WTC11 (cell line): ENCODE measurements at regions not wholly inside any gene's neighbourhood (a gene's known extent, or its start where the extent isn't known, plus 50 kb on each side); places are given as distances from the start of the nearest gene placed in this dataset.

Source experiments
- ATAC-seq: fragments of 200-7000 bp; cut with Tn5 transposase; 2 replicates; pipeline ENCODE4 v1.10.0; 2021; ENCODE audit warnings: mild to moderate bottlenecking, moderate library complexity
- CTCF ChIA-PET: fragments of 300-600 bp; sonication (Branson Sonifier 250); formaldehyde crosslinking; loops from one replicate; lab custom pipeline; 2021; ENCODE audit warnings: antibody characterized with exemption; lab: Charles Lee
- POLR2A ChIA-PET: fragments of 350-600 bp; sonication (Branson Sonifier 250); formaldehyde crosslinking; loops from one replicate; lab custom pipeline; 2021; ENCODE audit warnings: antibody characterized with exemption; lab: Charles Lee
- DNase-seq: peaks from one replicate; pipeline ENCODE4 v3.0.0; 2021; ENCODE audit warnings: low spot score
- H3K27ac Mint-ChIP-seq: 2 replicates; pipeline ENCODE4 v1.8.0; 2021; ENCODE audit warnings: mixed read lengths
- H3K27me3 Mint-ChIP-seq: 2 replicates; pipeline ENCODE4 v1.8.0; 2021; ENCODE audit warnings: low read depth, mild to moderate bottlenecking, moderate library complexity, mixed read lengths
- H3K36me3 Mint-ChIP-seq: 2 replicates; pipeline ENCODE4 v1.8.0; 2021; ENCODE audit warnings: mixed read lengths
- H3K4me1 Mint-ChIP-seq: 2 replicates; pipeline ENCODE4 v1.8.0; 2022; ENCODE audit warnings: mixed read lengths
- H3K4me3 Mint-ChIP-seq: 2 replicates; pipeline ENCODE4 v1.8.0; 2021; ENCODE audit warnings: mild to moderate bottlenecking, moderate library complexity, mixed read lengths
- H3K9me3 Mint-ChIP-seq: 2 replicates; pipeline ENCODE4 v1.8.0; 2021; ENCODE audit warnings: mixed read lengths
- CBFB ChIP-seq: sonication (generic); formaldehyde crosslinking; IDR thresholded peaks from 2 replicates; pipeline ENCODE4 v1.8.1; 2022; ENCODE audit warnings: mild to moderate bottlenecking, low read depth, missing genetic modification reagents
- FOXK1 ChIP-seq: sonication (generic); formaldehyde crosslinking; IDR thresholded peaks from 2 replicates; pipeline ENCODE4 v1.8.0; 2022; ENCODE audit warnings: mild to moderate bottlenecking, moderate library complexity, missing genetic modification reagents
- IRF2 ChIP-seq: sonication (generic); formaldehyde crosslinking; IDR thresholded peaks from 2 replicates; pipeline ENCODE4 v1.8.0; 2022; ENCODE audit warnings: low read depth, missing genetic modification reagents, borderline replicate concordance
- JAZF1 ChIP-seq: fragments of 250-450 bp; sonication (Bioruptor Pico); IDR thresholded peaks from 2 replicates; pipeline ENCODE4 v1.9.0; 2021; ENCODE audit warnings: moderate library complexity, mild to moderate bottlenecking, inconsistent platforms
- TP53 ChIP-seq: sonication (generic); formaldehyde crosslinking; IDR thresholded peaks from 2 replicates; pipeline ENCODE4 v1.8.1; 2023; ENCODE audit warnings: mild to moderate bottlenecking, missing genetic modification reagents
- ZNF121 ChIP-seq: sonication (generic); formaldehyde crosslinking; IDR thresholded peaks from 2 replicates; pipeline ENCODE4 v1.8.0; 2023; ENCODE audit warnings: missing genetic modification reagents
- ZNF317 ChIP-seq: sonication (generic); formaldehyde crosslinking; IDR thresholded peaks from 2 replicates; pipeline ENCODE4 v1.8.1; 2023; ENCODE audit warnings: low read depth, mild to moderate bottlenecking, moderate library complexity, missing genetic modification reagents, borderline replicate concordance
- TF ChIP-seq, protein P1 (sequence below): fragments of 250-450 bp; sonication (Bioruptor Pico); conservative IDR thresholded peaks from 2 replicates; pipeline ENCODE4 v1.9.0; 2021; ENCODE audit warnings: mild to moderate bottlenecking
- TF ChIP-seq, protein P2 (sequence below): fragments of 250-450 bp; sonication (Bioruptor Pico); IDR thresholded peaks from 2 replicates; pipeline ENCODE4 v1.8.0; 2021; ENCODE audit warnings: mild to moderate bottlenecking
- TF ChIP-seq, protein P3 (sequence below): sonication (generic); formaldehyde crosslinking; IDR thresholded peaks from 2 replicates; pipeline ENCODE4 v1.8.0; 2023; ENCODE audit warnings: missing genetic modification reagents, mild to moderate bottlenecking, borderline replicate concordance
- TF ChIP-seq, protein P4 (sequence below): sonication (generic); formaldehyde crosslinking; IDR thresholded peaks from 2 replicates; pipeline ENCODE4 v1.8.0; 2022; ENCODE audit warnings: mild to moderate bottlenecking, missing genetic modification reagents
- TF ChIP-seq, protein P5 (sequence below): sonication (generic); formaldehyde crosslinking; conservative IDR thresholded peaks from 2 replicates; pipeline ENCODE4 v1.8.1; 2023; ENCODE audit warnings: mild to moderate bottlenecking, low read depth, missing genetic modification reagents, moderate library complexity

DNA sequence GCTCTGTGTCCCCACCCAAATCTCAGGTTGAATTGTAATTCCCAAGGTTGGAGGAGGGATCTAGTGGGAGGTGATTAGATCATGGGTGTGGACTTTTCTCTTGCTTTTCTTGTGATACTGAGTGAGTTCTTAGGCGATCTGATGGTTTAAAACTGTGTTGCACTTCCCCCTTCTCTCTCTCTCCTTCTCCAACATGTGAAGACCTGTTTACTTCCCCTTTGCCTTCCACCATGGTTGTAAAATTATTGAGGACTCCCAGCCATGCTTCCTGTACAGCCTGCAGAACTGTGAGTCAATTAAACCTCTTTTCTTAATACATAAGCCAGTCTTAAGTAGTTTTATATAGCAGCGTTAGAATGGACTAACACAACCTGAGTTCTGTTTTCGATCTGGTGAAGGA lies 738.2 kb downstream of the ARAP2 start (continued):
- TF ChIP-seq, protein P1, sequence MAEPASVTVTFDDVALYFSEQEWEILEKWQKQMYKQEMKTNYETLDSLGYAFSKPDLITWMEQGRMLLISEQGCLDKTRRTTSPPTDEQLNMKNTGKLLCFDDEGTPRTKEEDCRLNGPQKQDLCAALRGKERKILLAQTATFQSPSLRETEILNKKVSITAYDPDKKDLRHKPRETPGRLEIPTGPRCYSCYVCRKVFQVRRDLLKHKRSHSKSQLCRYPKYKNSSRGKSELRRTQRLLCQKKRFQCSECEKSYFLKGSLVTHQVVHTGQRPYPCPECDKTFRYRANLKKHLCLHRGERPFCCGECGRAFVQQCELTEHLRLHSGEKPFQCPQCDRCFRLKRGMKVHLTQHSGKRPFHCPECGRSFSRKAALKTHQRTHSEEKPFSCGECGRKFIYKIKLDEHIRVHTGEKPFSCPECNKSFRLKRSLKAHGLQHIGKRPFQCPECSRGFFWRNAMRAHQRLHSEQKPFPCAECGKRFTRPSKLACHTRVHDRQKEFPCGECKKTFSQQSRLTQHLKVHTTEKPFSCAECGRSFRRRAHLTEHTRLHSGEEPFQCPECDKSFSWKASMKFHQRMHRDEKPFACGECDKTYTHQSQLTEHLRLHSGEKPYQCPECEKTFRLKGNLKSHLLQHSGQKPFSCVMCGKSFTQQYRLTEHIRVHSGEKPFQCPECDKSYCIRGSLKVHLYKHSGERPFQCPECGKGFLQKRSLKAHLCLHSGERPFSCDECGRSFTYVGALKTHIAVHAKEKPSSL (CRISPR knock-in tag): no peak
- TF ChIP-seq ZNF317 (CRISPR knock-in tag): no peak
- TF ChIP-seq, protein P2, sequence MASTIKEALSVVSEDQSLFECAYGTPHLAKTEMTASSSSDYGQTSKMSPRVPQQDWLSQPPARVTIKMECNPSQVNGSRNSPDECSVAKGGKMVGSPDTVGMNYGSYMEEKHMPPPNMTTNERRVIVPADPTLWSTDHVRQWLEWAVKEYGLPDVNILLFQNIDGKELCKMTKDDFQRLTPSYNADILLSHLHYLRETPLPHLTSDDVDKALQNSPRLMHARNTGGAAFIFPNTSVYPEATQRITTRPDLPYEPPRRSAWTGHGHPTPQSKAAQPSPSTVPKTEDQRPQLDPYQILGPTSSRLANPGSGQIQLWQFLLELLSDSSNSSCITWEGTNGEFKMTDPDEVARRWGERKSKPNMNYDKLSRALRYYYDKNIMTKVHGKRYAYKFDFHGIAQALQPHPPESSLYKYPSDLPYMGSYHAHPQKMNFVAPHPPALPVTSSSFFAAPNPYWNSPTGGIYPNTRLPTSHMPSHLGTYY (CRISPR knock-in tag): no peak
- TF ChIP-seq, protein P3, sequence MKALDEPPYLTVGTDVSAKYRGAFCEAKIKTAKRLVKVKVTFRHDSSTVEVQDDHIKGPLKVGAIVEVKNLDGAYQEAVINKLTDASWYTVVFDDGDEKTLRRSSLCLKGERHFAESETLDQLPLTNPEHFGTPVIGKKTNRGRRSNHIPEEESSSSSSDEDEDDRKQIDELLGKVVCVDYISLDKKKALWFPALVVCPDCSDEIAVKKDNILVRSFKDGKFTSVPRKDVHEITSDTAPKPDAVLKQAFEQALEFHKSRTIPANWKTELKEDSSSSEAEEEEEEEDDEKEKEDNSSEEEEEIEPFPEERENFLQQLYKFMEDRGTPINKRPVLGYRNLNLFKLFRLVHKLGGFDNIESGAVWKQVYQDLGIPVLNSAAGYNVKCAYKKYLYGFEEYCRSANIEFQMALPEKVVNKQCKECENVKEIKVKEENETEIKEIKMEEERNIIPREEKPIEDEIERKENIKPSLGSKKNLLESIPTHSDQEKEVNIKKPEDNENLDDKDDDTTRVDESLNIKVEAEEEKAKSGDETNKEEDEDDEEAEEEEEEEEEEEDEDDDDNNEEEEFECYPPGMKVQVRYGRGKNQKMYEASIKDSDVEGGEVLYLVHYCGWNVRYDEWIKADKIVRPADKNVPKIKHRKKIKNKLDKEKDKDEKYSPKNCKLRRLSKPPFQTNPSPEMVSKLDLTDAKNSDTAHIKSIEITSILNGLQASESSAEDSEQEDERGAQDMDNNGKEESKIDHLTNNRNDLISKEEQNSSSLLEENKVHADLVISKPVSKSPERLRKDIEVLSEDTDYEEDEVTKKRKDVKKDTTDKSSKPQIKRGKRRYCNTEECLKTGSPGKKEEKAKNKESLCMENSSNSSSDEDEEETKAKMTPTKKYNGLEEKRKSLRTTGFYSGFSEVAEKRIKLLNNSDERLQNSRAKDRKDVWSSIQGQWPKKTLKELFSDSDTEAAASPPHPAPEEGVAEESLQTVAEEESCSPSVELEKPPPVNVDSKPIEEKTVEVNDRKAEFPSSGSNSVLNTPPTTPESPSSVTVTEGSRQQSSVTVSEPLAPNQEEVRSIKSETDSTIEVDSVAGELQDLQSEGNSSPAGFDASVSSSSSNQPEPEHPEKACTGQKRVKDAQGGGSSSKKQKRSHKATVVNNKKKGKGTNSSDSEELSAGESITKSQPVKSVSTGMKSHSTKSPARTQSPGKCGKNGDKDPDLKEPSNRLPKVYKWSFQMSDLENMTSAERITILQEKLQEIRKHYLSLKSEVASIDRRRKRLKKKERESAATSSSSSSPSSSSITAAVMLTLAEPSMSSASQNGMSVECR (CRISPR knock-in tag): no peak

DNA sequence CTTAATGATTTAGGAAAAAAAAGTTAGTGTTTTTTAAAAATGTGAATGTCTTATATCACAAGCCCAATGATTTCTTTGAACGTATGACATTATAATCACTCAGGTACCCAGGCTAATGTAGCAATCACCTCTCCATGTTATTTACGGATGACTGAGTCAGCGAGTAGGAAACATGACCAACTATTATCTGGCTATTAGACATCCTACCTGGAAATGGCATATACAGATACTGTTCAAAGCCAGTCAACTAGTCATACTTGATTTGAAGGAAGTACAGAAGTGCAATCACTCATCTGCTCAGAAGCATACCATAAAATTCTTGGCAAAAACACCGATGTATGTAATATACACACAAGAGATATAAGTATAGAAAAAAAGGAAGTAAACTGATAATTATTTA lies 732.5 kb downstream of the ARAP2 start:
- no peaks in the 10 kb centered on the region for H3K27me3 Mint-ChIP-seq
- peaks cover 7% of the 10 kb centered on the region for H3K9me3 Mint-ChIP-seq
- DNase-seq (no peak), ATAC-seq (no peak)
- no peaks in the 10 kb centered on the region for H3K36me3 Mint-ChIP-seq
- H3K4me3 Mint-ChIP-seq: no peak overlapping the region
- CTCF ChIA-PET: no interaction called here
- no peak overlapping the region for H3K27ac Mint-ChIP-seq
- POLR2A ChIA-PET: no interaction called here
- no peaks in the 10 kb centered on the region for H3K4me1 Mint-ChIP-seq
- TF ChIP-seq FOXK1 (CRISPR knock-in tag) (no peak), CBFB (no peak), JAZF1 (no peak)

DNA sequence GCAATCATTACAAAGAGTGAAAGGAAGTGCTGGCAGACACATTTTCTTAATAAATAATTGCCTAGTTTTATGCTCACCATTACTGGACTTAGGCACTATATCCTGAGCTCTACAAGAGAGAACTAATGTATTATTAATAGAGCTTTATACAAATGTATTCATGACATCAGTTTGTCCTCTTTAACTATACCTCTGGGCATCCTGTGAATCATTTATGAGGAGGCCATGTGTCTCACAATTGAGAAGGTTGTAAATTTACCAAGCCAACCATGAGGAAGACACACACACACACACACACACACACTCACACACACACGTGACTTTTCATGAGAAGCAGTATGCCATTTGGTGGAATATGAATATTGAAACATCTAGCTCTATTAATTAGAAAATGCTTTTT lies 728.2 kb downstream of the ARAP2 start:
- no peak for TF ChIP-seq ZNF317 (CRISPR knock-in tag)
- TF ChIP-seq, protein P2 (CRISPR knock-in tag): no peak
- no peak for TF ChIP-seq ZNF121 (CRISPR knock-in tag)
- TF ChIP-seq, protein P4, sequence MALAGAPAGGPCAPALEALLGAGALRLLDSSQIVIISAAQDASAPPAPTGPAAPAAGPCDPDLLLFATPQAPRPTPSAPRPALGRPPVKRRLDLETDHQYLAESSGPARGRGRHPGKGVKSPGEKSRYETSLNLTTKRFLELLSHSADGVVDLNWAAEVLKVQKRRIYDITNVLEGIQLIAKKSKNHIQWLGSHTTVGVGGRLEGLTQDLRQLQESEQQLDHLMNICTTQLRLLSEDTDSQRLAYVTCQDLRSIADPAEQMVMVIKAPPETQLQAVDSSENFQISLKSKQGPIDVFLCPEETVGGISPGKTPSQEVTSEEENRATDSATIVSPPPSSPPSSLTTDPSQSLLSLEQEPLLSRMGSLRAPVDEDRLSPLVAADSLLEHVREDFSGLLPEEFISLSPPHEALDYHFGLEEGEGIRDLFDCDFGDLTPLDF: no peak
- TF ChIP-seq, protein P5, sequence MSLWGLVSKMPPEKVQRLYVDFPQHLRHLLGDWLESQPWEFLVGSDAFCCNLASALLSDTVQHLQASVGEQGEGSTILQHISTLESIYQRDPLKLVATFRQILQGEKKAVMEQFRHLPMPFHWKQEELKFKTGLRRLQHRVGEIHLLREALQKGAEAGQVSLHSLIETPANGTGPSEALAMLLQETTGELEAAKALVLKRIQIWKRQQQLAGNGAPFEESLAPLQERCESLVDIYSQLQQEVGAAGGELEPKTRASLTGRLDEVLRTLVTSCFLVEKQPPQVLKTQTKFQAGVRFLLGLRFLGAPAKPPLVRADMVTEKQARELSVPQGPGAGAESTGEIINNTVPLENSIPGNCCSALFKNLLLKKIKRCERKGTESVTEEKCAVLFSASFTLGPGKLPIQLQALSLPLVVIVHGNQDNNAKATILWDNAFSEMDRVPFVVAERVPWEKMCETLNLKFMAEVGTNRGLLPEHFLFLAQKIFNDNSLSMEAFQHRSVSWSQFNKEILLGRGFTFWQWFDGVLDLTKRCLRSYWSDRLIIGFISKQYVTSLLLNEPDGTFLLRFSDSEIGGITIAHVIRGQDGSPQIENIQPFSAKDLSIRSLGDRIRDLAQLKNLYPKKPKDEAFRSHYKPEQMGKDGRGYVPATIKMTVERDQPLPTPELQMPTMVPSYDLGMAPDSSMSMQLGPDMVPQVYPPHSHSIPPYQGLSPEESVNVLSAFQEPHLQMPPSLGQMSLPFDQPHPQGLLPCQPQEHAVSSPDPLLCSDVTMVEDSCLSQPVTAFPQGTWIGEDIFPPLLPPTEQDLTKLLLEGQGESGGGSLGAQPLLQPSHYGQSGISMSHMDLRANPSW (CRISPR knock-in tag): no peak
- no peak for TF ChIP-seq IRF2 (CRISPR knock-in tag)
- TF ChIP-seq TP53 (CRISPR knock-in tag): no peak
- ATAC-seq (no peak), DNase-seq (no peak)
- Mint-ChIP-seq H3K36me3 (peaks cover 12% of the 10 kb centered on the region), H3K9me3 (peaks cover 22% of the 10 kb centered on the region), H3K4me1 (peaks cover 3% of the 10 kb centered on the region; the same call in 1 of the 2 replicates), H3K27me3 (no peaks in the 10 kb centered on the region), H3K4me3 (no peak overlapping the region), H3K27ac (no peak overlapping the region)
- POLR2A ChIA-PET: interaction anchor here (0.7 kb wide), 1 partner anchor 11 kb away, joined by 3 read pairs; no protein-coding TSS in a partner anchor
- CTCF ChIA-PET: no interaction called here
